HG02623 (cell line): ENCODE measurements at regions not wholly inside any gene's neighbourhood (a gene's known extent, or its start where the extent isn't known, plus 50 kb on each side); places are given as distances from the start of the nearest gene placed in this dataset.
"Not testable (repeated sequence)": the region's sequence is repeated elsewhere in the genome, so short reads cannot be mapped to it uniquely, and the experiment has no call there.

ENCODE experiments used
- ATAC-seq: cut with Tn5 transposase; IDR thresholded peaks from one replicate; pipeline ENCODE4 v1.9.1; 2021; ENCODE audit warnings: moderate library complexity; ENCODE audit not compliant: unreplicated experiment

- ATAC-seq, result no peak
Observed at GRCh38 chr3:94314218-94314883, 251.5 kb downstream of the NSUN3 start.

GRCh38 chr3:94317017-94317416 lies 254.2 kb downstream of the NSUN3 start:
- no peak for ATAC-seq

DNA sequence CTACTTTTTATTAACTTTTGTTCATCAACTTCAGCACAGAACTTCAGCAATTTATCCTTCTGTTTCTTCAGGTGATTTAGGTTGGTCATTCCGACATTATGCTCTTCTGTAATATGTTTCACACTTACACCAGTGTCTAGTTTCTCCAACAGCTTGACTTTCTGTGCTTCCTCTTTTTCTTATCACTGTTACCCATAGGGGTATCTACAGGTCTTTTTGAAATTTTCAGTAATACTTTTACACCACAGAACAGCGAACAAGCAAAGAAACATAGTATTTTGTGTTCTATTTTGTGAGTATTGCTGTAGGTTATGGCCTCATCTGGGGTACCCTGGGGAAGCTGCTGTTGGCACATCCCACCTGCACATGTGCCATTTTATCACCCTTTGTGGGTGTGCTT lies 260.7 kb downstream of the NSUN3 start:
- ATAC-seq, result no peak

DNA sequence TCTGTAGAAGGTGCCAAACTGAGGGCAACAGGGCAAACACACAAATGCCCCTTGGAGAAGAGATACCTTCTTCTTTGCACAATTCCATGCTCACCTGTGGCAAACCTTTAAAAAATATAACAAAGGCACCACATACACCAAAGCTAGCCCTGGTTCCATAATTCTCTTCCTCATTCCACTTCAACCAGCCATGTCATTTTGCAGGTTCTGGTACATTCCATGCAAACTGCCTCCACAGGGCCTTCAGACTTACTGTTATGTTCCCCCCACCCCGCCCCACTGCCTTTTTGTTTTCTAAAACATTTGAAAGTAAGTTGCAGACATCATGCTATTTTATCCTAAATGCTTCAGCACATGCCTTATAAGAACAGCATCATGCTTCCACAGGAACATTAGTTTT lies 269.0 kb downstream of the NSUN3 start:
- ATAC-seq, result no peak

DNA sequence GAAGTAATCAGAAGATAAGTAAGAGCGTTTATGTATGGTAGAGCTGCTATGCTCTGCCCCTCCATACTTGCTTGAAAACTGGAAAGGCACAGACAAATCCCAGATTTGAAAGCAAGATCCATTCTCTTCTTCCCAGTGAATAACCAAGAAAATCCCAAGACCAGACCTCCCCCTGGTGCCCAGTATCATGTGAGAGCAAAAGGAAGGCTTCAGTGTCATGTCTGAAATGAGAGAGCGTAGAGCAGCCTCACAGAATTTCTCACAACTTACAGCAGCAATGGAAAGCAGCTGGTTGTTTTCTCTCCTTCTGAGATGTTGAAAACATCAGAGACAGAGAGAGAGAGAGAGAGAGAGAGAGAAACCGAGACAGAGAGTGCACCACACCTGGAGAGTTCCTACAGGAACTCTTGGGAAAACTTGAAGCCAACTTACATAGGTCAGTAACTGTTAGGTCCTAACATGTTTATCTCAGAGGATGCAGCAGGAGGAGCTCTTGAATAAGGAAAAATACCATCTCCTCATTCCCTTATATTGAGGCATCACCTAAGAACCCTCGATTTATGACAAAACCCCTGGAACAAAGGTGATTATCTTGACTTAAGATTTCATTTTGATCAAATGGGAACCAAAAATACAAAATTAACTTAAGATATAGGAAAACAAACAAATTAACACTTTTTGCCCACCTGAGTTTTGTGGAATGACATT lies 273.3 kb downstream of the NSUN3 start:
- ATAC-seq, result no peak

- no peak for ATAC-seq
Observed at GRCh38 chr3:94345101-94345500, 282.2 kb downstream of the NSUN3 start.

DNA sequence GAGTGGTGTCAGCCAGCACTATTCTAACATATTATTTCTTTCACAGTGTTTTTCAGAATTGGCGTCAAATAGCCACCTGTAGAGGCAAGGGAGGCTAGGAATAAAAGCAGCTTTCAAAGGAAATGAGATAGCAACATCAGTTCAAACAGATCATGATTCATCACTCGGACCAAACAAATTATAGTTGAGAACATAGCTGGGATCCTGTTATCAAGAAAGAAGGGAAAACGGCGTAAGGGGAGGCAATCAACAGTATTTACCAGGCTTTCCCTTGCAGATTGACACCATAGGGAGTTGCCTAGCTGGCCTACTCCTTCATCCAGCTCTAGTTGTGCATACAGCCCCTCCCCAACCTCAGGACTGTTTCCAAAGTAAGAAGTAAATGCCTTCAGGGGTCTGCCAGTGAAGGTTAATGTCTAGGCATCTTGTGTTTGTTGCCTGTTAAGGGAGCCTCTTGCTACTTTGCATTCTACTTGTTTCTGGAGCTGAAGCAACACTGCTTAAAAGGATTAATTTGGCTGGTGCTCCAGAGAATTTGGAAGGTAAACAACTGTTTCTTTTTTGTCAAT lies 286.5 kb downstream of the NSUN3 start:
- no peak for ATAC-seq

- no peak for ATAC-seq
Observed at GRCh38 chr3:94356581-94356980, 293.7 kb downstream of the NSUN3 start.

GRCh38 chr3:94359996-94360395 lies 297.1 kb downstream of the NSUN3 start:
- no peak for ATAC-seq

DNA sequence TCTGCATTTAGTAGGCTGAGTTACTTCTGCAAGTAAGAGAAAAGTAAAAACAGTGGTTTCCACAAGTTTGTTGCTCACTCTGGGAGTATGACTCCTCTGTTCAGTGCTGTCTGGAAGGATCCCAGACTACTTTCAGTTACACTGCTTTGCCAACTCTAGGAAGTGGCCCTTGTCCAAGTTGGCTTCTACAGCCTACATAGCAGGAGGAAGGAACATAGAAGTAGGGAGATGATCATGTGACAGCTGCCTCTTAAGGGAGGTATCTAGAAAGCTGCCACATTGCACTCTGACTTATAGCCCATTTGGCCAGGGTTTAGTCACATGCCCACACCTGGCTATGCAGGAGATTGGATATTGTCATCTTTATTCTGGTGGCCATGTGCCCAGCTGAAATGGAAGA lies 298.1 kb downstream of the NSUN3 start:
- ATAC-seq, result no peak

GRCh38 chr3:94362393-94362792 lies 299.5 kb downstream of the NSUN3 start:
- no peak for ATAC-seq

DNA sequence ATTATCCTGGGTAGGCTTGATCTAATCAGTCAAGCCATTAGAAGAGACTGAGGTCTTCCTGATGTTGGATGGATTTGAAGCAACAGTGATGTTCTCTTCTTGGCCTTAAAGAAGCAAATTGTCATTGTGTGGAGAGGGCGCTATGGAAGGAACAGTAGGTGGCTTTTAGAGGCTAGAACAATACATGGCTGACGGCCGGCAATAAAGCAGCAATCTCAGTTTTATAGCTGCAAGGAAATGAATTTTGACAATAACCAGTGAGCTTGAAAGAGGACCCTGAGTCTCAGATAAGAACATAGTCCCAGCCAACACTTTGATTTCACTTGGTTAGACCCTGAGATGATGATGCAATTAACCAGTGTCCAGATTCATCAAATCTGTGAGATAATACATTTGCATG lies 302.1 kb downstream of the NSUN3 start:
- no peak for ATAC-seq

GRCh38 chr3:94372026-94372425 lies 309.2 kb downstream of the NSUN3 start:
- ATAC-seq, result no peak

DNA sequence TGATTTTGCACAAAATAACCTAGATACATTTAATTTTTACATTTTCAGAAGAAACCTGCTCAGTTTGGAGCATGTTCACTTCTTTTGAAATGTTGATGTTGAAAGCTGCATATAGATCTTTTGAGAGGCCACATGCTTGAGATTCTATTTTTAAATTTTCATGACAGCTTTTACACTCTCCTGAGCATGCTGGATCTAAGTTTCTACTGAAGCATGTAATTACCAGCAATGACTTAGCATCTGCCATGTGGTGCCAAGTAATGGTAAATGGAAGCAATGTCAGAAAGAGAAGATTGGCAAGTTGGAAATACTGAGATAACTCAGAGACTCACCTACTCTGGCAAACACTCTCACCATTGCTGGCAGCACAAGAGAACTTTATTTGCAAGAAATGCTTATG lies 310.6 kb downstream of the NSUN3 start:
- ATAC-seq, result no peak

GRCh38 chr3:94374439-94375161 lies 311.7 kb downstream of the NSUN3 start:
- no peak for ATAC-seq

DNA sequence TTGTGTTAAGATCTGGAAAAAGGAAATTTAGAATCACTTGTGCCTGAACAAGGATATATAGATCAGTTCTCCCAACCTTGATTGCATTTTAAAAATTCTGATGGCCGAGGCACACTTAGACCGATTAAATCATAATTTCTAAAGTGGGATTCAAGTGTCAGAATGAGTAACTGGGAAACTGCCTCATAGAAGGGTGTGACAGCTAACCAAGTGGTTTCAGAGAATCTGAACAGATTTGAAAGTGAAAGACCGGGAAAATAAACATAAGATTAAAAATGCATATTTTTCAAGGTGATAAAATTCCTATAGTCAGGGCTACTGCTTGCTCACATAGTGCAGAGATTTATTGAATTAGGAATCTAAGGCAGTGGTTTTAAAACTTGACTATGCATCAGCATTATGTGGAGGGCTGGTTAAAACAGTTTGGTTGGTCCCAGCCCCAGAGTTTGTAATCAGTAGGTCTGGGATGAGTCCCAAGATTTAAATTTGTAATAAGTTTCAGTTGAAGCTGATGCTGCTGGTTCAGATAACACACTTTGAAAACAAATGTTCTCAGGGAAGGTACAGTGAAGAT lies 314.3 kb downstream of the NSUN3 start:
- not testable (repeated sequence) for ATAC-seq

GRCh38 chr3:94377863-94378262 lies 315.0 kb downstream of the NSUN3 start:
- ATAC-seq, result not testable (repeated sequence)

DNA sequence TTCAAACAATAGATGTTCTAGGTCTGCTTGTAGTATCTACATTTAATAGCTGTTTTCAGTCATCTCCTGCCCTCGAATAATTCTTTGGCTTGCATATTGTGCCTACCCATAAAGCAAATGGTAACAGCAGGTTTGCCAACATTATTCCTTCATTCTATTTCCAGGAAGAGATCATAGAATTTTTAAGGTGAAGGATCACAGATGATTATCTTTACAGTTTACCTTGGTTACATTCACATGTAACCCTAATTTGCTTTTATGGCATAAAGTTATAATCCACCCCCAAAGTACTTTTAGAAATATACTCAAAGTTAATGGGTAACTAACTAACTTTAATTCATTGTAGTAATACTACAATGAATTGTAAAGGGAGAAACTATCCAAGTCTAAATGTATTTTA lies 315.5 kb downstream of the NSUN3 start:
- no peak for ATAC-seq

DNA sequence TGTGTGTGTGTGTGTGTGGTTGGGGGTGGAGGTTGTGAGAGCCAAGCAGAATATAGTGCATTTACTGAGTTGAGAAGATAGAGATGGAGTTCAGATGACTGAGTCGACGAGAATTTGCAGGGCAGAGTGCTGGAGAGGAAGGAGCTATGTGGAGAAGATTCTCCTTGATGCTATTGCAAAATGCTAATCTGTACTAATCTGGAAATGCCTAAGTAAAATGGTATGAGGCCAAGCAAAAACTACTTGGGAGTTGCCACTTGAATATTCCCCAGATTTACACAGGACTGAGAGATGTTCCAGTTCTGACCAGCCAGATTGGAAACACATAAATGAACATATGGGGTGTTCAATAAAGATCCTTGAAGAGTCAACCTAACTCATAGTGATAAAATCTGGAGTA lies 316.4 kb downstream of the NSUN3 start:
- no peak for ATAC-seq

- no peak for ATAC-seq
Observed at GRCh38 chr3:94394885-94395284, 332.0 kb downstream of the NSUN3 start.

DNA sequence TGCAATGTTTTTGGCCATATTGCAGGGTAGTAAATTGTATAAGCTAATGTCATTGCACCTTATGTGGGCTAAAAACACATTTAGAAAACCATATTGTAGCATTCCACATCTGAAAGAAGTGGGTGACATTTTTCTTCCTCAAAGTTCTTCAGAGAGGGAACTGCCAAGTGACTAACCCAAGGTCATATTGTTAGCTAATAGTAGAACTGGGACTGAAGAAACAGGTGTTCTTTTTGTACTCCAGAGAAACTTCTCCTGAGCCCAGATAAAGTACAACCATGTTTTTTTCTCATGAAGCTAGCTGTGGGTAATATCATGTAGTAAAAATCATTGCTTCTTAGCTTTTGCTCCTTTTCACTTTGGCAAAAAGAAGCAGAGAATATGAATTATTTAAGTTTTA lies 333.0 kb downstream of the NSUN3 start:
- no peak for ATAC-seq
